ENCODE measurements at regions not wholly inside any gene's neighbourhood (a gene's known extent, or its start where the extent isn't known, plus 50 kb on each side); places are given as distances from the start of the nearest gene placed in this dataset.

DNA sequence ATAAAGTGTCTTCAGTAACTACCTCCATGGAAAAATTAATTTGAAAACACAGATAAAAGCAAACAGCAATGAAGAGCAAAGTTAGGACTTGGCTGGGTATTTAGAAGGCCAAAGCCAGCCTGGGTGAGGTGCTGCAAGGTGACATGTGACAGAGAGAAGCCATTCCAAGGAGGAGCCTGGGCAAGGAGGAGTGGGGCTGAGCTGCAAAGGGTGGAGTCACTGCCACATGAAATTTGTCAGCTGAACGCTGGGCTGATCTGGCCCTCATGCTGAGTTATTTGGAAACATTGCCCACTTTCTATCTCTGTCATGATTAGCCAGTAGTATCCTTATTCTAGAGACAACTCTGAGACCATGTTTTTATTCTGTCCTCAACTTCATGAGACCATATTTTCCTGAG is 76.3 kb downstream of the PERP start:
- Histone ChIP-seq H3K27ac (ENCODE audit: low read depth) (no peak overlapping the region), H2AFZ (peak overlapping the region; percentile 56; the same call in 1 of the 2 replicates), H3K36me3 (ENCODE audit: insufficient read depth) (no peaks in the 10 kb centered on the region)

DNA sequence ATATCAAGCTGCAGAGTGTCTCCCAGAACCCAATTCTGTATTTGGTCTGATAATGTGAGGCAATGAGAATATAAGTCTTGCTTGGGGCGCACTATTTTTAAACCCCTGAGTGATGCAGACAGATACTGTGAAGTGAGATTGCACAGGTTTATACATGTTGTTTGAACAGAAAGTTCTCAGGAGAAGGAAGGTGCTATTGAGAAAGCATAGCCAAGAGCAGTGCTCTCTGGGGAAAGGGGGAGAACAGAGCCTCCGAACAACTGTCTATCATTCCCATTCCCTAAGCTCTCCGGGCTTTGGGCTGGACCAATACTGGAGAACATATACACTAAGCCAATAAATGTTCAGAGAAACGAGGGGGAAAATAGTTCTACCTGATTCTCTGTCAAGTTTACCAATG is 75.8 kb downstream of the PERP start:
- H2AFZ ChIP-seq: 0 out of 2 replicates have a peak overlapping the region, but pooled peaks have one; percentile 56
- no peak overlapping the region for H3K4me2 ChIP-seq
- no peak for TF ChIP-seq ZNF114 (CRISPR knock-in tag; IDR thresholded peaks at IDR 0.05)
- no peak for TF ChIP-seq STAT1 (IDR thresholded peaks at IDR 0.05; ENCODE audit: unreplicated experiment)
- no peak for TF ChIP-seq EZH2phosphoT487 (IDR thresholded peaks at IDR 0.05; ENCODE audit: unreplicated experiment)
- no peak for TF ChIP-seq NANOG (IDR thresholded peaks at IDR 0.05; ENCODE audit: borderline replicate concordance)
- TF ChIP-seq EZH2 (IDR thresholded peaks at IDR 0.05; ENCODE audit: low read depth, unreplicated experiment): no peak
- TF ChIP-seq, protein P1, sequence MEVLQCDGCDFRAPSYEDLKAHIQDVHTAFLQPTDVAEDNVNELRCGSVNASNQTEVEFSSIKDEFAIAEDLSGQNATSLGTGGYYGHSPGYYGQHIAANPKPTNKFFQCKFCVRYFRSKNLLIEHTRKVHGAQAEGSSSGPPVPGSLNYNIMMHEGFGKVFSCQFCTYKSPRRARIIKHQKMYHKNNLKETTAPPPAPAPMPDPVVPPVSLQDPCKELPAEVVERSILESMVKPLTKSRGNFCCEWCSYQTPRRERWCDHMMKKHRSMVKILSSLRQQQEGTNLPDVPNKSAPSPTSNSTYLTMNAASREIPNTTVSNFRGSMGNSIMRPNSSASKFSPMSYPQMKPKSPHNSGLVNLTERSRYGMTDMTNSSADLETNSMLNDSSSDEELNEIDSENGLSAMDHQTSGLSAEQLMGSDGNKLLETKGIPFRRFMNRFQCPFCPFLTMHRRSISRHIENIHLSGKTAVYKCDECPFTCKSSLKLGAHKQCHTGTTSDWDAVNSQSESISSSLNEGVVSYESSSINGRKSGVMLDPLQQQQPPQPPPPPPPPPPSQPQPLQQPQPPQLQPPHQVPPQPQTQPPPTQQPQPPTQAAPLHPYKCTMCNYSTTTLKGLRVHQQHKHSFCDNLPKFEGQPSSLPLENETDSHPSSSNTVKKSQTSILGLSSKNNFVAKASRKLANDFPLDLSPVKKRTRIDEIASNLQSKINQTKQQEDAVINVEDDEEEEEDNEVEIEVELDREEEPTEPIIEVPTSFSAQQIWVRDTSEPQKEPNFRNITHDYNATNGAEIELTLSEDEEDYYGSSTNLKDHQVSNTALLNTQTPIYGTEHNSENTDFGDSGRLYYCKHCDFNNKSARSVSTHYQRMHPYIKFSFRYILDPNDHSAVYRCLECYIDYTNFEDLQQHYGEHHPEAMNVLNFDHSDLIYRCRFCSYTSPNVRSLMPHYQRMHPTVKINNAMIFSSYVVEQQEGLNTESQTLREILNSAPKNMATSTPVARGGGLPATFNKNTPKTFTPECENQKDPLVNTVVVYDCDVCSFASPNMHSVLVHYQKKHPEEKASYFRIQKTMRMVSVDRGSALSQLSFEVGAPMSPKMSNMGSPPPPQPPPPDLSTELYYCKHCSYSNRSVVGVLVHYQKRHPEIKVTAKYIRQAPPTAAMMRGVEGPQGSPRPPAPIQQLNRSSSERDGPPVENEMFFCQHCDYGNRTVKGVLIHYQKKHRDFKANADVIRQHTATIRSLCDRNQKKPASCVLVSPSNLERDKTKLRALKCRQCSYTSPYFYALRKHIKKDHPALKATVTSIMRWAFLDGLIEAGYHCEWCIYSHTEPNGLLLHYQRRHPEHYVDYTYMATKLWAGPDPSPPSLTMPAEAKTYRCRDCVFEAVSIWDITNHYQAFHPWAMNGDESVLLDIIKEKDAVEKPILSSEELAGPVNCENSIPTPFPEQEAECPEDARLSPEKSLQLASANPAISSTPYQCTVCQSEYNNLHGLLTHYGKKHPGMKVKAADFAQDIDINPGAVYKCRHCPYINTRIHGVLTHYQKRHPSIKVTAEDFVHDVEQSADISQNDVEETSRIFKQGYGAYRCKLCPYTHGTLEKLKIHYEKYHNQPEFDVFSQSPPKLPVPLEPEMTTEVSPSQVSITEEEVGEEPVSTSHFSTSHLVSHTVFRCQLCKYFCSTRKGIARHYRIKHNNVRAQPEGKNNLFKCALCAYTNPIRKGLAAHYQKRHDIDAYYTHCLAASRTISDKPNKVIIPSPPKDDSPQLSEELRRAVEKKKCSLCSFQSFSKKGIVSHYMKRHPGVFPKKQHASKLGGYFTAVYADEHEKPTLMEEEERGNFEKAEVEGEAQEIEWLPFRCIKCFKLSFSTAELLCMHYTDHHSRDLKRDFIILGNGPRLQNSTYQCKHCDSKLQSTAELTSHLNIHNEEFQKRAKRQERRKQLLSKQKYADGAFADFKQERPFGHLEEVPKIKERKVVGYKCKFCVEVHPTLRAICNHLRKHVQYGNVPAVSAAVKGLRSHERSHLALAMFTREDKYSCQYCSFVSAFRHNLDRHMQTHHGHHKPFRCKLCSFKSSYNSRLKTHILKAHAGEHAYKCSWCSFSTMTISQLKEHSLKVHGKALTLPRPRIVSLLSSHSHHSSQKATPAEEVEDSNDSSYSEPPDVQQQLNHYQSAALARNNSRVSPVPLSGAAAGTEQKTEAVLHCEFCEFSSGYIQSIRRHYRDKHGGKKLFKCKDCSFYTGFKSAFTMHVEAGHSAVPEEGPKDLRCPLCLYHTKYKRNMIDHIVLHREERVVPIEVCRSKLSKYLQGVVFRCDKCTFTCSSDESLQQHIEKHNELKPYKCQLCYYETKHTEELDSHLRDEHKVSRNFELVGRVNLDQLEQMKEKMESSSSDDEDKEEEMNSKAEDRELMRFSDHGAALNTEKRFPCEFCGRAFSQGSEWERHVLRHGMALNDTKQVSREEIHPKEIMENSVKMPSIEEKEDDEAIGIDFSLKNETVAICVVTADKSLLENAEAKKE (CRISPR knock-in tag; IDR thresholded peaks at IDR 0.05): no peak
- no peak for TF ChIP-seq JUNB (IDR thresholded peaks at IDR 0.05; ENCODE audit: unreplicated experiment)
- TF ChIP-seq, protein P2, sequence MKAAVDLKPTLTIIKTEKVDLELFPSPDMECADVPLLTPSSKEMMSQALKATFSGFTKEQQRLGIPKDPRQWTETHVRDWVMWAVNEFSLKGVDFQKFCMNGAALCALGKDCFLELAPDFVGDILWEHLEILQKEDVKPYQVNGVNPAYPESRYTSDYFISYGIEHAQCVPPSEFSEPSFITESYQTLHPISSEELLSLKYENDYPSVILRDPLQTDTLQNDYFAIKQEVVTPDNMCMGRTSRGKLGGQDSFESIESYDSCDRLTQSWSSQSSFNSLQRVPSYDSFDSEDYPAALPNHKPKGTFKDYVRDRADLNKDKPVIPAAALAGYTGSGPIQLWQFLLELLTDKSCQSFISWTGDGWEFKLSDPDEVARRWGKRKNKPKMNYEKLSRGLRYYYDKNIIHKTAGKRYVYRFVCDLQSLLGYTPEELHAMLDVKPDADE (IDR thresholded peaks at IDR 0.05): no peak

More for the DNA sequence above, 76.3 kb downstream of the PERP start:
- no peaks in the 10 kb centered on the region for H3K4me1 ChIP-seq (ENCODE audit: insufficient read depth)
- no peak for DNase-seq (ENCODE audit: low spot score)
- TF ChIP-seq POLR2AphosphoS5 (IDR thresholded peaks at IDR 0.05; ENCODE audit: low read depth): no peak
- TF ChIP-seq, protein P3, sequence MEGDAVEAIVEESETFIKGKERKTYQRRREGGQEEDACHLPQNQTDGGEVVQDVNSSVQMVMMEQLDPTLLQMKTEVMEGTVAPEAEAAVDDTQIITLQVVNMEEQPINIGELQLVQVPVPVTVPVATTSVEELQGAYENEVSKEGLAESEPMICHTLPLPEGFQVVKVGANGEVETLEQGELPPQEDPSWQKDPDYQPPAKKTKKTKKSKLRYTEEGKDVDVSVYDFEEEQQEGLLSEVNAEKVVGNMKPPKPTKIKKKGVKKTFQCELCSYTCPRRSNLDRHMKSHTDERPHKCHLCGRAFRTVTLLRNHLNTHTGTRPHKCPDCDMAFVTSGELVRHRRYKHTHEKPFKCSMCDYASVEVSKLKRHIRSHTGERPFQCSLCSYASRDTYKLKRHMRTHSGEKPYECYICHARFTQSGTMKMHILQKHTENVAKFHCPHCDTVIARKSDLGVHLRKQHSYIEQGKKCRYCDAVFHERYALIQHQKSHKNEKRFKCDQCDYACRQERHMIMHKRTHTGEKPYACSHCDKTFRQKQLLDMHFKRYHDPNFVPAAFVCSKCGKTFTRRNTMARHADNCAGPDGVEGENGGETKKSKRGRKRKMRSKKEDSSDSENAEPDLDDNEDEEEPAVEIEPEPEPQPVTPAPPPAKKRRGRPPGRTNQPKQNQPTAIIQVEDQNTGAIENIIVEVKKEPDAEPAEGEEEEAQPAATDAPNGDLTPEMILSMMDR (conservative IDR thresholded peaks at IDR 0.05; ENCODE audit: low read depth in 2 of 2): no peak
- no peak overlapping the region for H3K4me2 ChIP-seq
- no peaks in the 10 kb centered on the region for H3K79me2 ChIP-seq (replicated peaks; ENCODE audit: insufficient read depth)
- H3K9me2 ChIP-seq (ENCODE audit: insufficient read depth): peaks cover 4% of the 10 kb centered on the region; the same call in 1 of the 2 replicates
- Mint-ChIP-seq H3K4me1 (no peaks in the 10 kb centered on the region), H3K9me3 (no peaks in the 10 kb centered on the region; the same call in 2 of the 3 replicates), H3K4me3 (no peak overlapping the region), H3K36me3 (ENCODE audit: low read depth) (no peaks in the 10 kb centered on the region), H3K27me3 (ENCODE audit: insufficient read depth, low read depth, poor library complexity) (peaks cover 4% of the 10 kb centered on the region), H3K27ac (no peak overlapping the region)
- no peak overlapping the region for H3K4me3 ChIP-seq
- H3K27me3 ChIP-seq (ENCODE audit: insufficient read depth): no peaks in the 10 kb centered on the region
- H3F3A ChIP-seq (replicated peaks; ENCODE audit: low read depth): no peaks in the 10 kb centered on the region
- H4K20me1 ChIP-seq (replicated peaks; ENCODE audit: insufficient read depth): no peaks in the 10 kb centered on the region; the same call in 1 of the 2 replicates
- ATAC-seq: no peak

More for the DNA sequence above, 75.8 kb downstream of the PERP start:
- DNase-seq (ENCODE audit: low spot score) (no peak), ATAC-seq (no peak)
- H3K27ac ChIP-seq (ENCODE audit: low read depth): no peak overlapping the region
- H3K36me3 Mint-ChIP-seq (ENCODE audit: low read depth): no peaks in the 10 kb centered on the region
- H3F3A ChIP-seq (replicated peaks; ENCODE audit: low read depth): no peaks in the 10 kb centered on the region
- no peak overlapping the region for H3K27ac Mint-ChIP-seq
- no peak overlapping the region for H3K4me3 ChIP-seq
- H3K27me3 ChIP-seq (ENCODE audit: insufficient read depth): no peaks in the 10 kb centered on the region
- H3K4me1 ChIP-seq (ENCODE audit: insufficient read depth): no peaks in the 10 kb centered on the region
- H3K4me1 Mint-ChIP-seq: no peaks in the 10 kb centered on the region
- no peaks in the 10 kb centered on the region for H3K36me3 ChIP-seq (ENCODE audit: insufficient read depth)
- H3K9me3 Mint-ChIP-seq: no peaks in the 10 kb centered on the region; the same call in 2 of the 3 replicates
- H3K4me3 Mint-ChIP-seq: no peak overlapping the region
- peaks cover 4% of the 10 kb centered on the region; the same call in 1 of the 2 replicates for H3K9me2 ChIP-seq (ENCODE audit: insufficient read depth)
- H3K27me3 Mint-ChIP-seq (ENCODE audit: insufficient read depth, low read depth, poor library complexity): peaks cover 4% of the 10 kb centered on the region
- no peaks in the 10 kb centered on the region for H3K79me2 ChIP-seq (replicated peaks; ENCODE audit: insufficient read depth)
- no peaks in the 10 kb centered on the region; the same call in 1 of the 2 replicates for H4K20me1 ChIP-seq (replicated peaks; ENCODE audit: insufficient read depth)
